HepG2 (cell line): ENCODE measurements at regions not wholly inside any gene's neighbourhood (a gene's known extent, or its start where the extent isn't known, plus 50 kb on each side); places are given as distances from the start of the nearest gene placed in this dataset.

Experiments used
- ATAC-seq: fragments of 200-7000 bp; cut with Tn5 transposase; 3 replicates; pipeline ENCODE4 v1.9.1; 2020; ENCODE audit warnings: mild to moderate bottlenecking, moderate library complexity
- BruUV-seq: library from RNA; stranded (reverse); fragments of 400-500 nt; replicated peaks from 2 replicates; lab custom pipeline; 2021; lab: Mats Ljungman, UMichigan
- CTCF ChIA-PET: fragments of 300-600 bp; formaldehyde crosslinking; extraction: SDS; loops from one replicate; lab custom pipeline; 2021; ENCODE audit warnings: low total read pairs, inconsistent platforms, low intra/inter-chr PET ratio; lab: Yijun Ruan, JAX
- POLR2A ChIA-PET: fragments of 350-600 bp; sonication (Branson Sonifier 250); formaldehyde crosslinking; loops from one replicate; lab custom pipeline; 2020; ENCODE audit warnings: antibody characterized with exemption, inconsistent platforms; lab: Yijun Ruan, JAX
- DNase-seq: peaks from one replicate; pipeline ENCODE4 v3.0.0-alpha.2; 2015; ENCODE audit warnings: low spot score
- FAIRE-seq: peaks from 3 replicates; lab custom pipeline; 2011; peaks lifted over from hg19 to GRCh38; lab: Jason Lieb, UNC
- H2AFZ ChIP-seq: one replicate; pipeline ENCODE4 v1.6.1; 2011; ENCODE audit warnings: low read length, inconsistent platforms
- H3K27ac ChIP-seq: fragments of 300-600 bp; 3 replicates; pipeline ENCODE4 v1.8.0; 2011; ENCODE audit warnings: mixed run types, mild to moderate bottlenecking, mixed read lengths, low read length, inconsistent platforms; ENCODE audit not compliant: insufficient read depth; ENCODE audit errors: extremely low read length
- H3K27me3 ChIP-seq, 2 experiments: fragments of 200-600 bp in 1 of 2; 2 replicates in 1 of 2; 3 replicates in 1 of 2; pipeline versions ENCODE4 v1.6.0 to v1.8.0; 2011; ENCODE audit warnings: low read length in 2 of 2, mild to moderate bottlenecking in 2 of 2, moderate library complexity in 2 of 2, inconsistent platforms in 1 of 2; ENCODE audit not compliant: insufficient read depth in 2 of 2, control insufficient read depth in 1 of 2
- H3K36me3 ChIP-seq, 2 experiments: fragments of 200-600 bp in 1 of 2; replicated peaks in 1 of 2; 2 replicates in 1 of 2; 3 replicates in 1 of 2; pipeline versions ENCODE4 v1.5.1 to v1.8.0; 2011; ENCODE audit warnings: low read length in 2 of 2, inconsistent platforms in 1 of 2; ENCODE audit not compliant: insufficient read depth in 2 of 2, control insufficient read depth in 1 of 2
- H3K4me1 ChIP-seq: 2 replicates; pipeline ENCODE4 v1.5.1; 2012; ENCODE audit warnings: low read length, inconsistent platforms; ENCODE audit not compliant: insufficient read depth
- H3K4me2 ChIP-seq: 2 replicates; pipeline ENCODE4 v1.6.0; 2011; ENCODE audit warnings: low read depth, low read length, inconsistent platforms
- H3K4me3 ChIP-seq, 3 experiments: fragments of 200-600 bp in 1 of 3; sonication (generic), shearing (Covaris generic) in 1 of 3; replicated peaks in 1 of 3; 2 replicates each; pipeline ENCODE4 v1.5.1; 2011 to 2016; ENCODE audit warnings: low read length in 3 of 3, inconsistent platforms in 2 of 3, low read depth in 2 of 3, mild to moderate bottlenecking in 2 of 3, control low read depth in 1 of 3, mixed read lengths in 1 of 3; ENCODE audit not compliant: insufficient read depth in 1 of 3
- H3K79me2 ChIP-seq: one replicate; pipeline ENCODE4 v1.6.1; 2011; ENCODE audit warnings: low read length, inconsistent platforms; ENCODE audit not compliant: insufficient read depth
- H3K9ac ChIP-seq: 2 replicates; pipeline ENCODE4 v1.6.0; 2011; ENCODE audit warnings: mild to moderate bottlenecking, low read depth, low read length, inconsistent platforms; ENCODE audit not compliant: insufficient read depth
- H3K9me3 ChIP-seq: 2 replicates; pipeline ENCODE4 v1.5.1; 2012; ENCODE audit warnings: mild to moderate bottlenecking, low read length
- H4K20me1 ChIP-seq: 2 replicates; pipeline ENCODE4 v1.6.0; 2011; ENCODE audit warnings: inconsistent platforms, mild to moderate bottlenecking, low read length, moderate library complexity; ENCODE audit not compliant: insufficient read depth
- BRCA1 ChIP-seq: sonication (generic); formaldehyde crosslinking; IDR thresholded peaks from 2 replicates; pipeline ENCODE4 v1.4.0; 2020; ENCODE audit warnings: missing genetic modification reagents
- PHF20 ChIP-seq: sonication (generic); formaldehyde crosslinking; IDR thresholded peaks from 2 replicates; pipeline ENCODE4 v1.5.0; 2020; ENCODE audit warnings: mild to moderate bottlenecking, missing genetic modification reagents
- SUZ12 ChIP-seq: fragments of 150-350 bp; IDR thresholded peaks from 2 replicates; pipeline ENCODE4 v1.6.1; 2014; ENCODE audit warnings: low read depth, low read length
- ZNF431 ChIP-seq: sonication (generic); formaldehyde crosslinking; IDR thresholded peaks from 2 replicates; pipeline ENCODE4 v1.9.0; 2022; ENCODE audit warnings: missing genetic modification reagents, low read depth, mild to moderate bottlenecking, borderline replicate concordance
- WGBS: methylation state at CpG from one replicate; pipeline ENCODE4 v1.1.6; 2017; ENCODE audit warnings: low lambda C conversion rate; 5-methylcytosine and 5-hydroxymethylcytosine counted together
- in situ Hi-C: cut with HindIII; loops from 2 replicates; pipeline ENCODE4 v1.10.0; 2017; ENCODE audit warnings: low pct_unique_long_range_greater_than_20kb; ENCODE audit not compliant: extremely low pct_ligation_motif_present
- intact Hi-C: fragments of 100-400 bp; cut with micrococcal nuclease; formaldehyde crosslinking; loops from one replicate; pipeline ENCODE4 v1.10.0; 2022; ENCODE audit not compliant: unreplicated experiment

DNA sequence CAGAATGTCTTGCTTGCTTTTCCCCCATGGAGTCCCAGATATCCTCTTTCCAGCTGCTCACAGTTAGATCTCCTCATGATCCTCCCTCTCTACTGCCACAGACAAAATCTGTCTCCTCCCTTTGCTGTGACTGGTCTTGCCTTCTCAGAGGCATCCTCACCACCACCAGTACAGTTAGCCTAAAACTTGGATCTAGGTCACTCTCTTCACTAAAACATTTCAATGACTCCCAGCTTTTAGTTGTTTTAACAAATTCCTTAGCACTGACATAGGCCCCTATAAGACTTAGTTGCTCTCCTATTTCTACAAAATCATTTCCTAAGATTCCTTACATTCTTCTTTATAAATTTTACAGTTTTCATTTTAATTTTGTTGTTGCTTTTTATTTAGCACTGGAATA is 734.2 kb upstream of the CHAC2 start:
- CTCF ChIA-PET: no interaction called here
- intact Hi-C loops: no loop called here
- Histone ChIP-seq H2AFZ (no peak overlapping the region), H3K27me3 (no peaks in the 10 kb centered on the region), H3K9ac (no peak overlapping the region), H3K4me1 (no peaks in the 10 kb centered on the region), H3K36me3 (no peaks in the 10 kb centered on the region), H3K9me3 (no peaks in the 10 kb centered on the region), H4K20me1 (no peaks in the 10 kb centered on the region), H3K4me3 (no peak overlapping the region), H3K79me2 (no peaks in the 10 kb centered on the region), H3K4me2 (no peak overlapping the region), H3K27ac (no peak overlapping the region)
- ATAC-seq (no peak), DNase-seq (no peak), FAIRE-seq (no peak)
- in situ Hi-C loops: no loop called here
- TF ChIP-seq SUZ12: no peak
- no TSS peak for BruUV-seq
- POLR2A ChIA-PET: no interaction called here

DNA sequence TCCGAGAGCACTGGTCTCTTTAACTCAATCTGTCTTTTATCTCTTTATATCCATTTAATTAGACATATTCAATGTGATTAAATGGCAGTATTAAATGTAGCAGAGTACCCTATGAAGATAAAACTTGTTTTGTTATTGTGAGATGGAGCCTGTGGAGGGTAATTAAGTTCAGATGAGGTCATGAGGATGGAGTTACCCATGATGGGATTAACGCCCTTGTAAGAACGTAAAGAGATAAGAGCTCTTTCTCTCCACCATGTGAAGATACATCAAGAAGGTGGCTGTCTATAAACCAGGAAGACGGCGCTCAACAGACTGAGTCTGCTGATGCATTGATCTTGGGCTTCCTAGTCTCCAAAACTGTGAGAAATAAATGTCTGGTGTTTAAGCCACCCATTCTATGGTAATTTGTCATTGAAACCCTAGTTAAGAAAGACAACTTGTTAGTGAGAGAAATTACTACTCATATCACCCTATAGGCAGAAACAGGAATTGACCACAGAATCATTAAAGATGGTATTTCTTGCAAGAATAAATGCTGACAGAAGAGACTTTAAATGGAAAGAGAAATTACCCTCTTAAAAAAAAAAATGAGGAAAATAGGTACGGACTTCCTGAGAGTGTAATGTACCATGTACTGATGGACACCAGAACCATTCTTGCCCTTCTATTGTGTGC is 738.7 kb upstream of the CHAC2 start:
- no peak overlapping the region for H3K27ac ChIP-seq
- ChIA-PET CTCF (no interaction called here), POLR2A (no interaction called here)
- H4K20me1 ChIP-seq: no peaks in the 10 kb centered on the region
- no TSS peak for BruUV-seq
- no peaks in the 10 kb centered on the region for H3K9me3 ChIP-seq
- H3K79me2 ChIP-seq: no peaks in the 10 kb centered on the region
- H3K27me3 ChIP-seq: no peaks in the 10 kb centered on the region
- H3K4me2 ChIP-seq: no peak overlapping the region
- H3K9ac ChIP-seq: no peak overlapping the region
- no peaks in the 10 kb centered on the region for H3K36me3 ChIP-seq
- H3K4me3 ChIP-seq: no peak overlapping the region
- TF ChIP-seq BRCA1 (CRISPR knock-in tag) (no peak), PHF20 (CRISPR knock-in tag) (no peak), ZNF431 (CRISPR knock-in tag) (no peak)
- no peak overlapping the region for H2AFZ ChIP-seq
- DNase-seq: no peak
- no peak for FAIRE-seq
- no peak for ATAC-seq
- H3K4me1 ChIP-seq: no peaks in the 10 kb centered on the region
- intact Hi-C loops: no loop called here
- in situ Hi-C loops: no loop called here
- 38% methylated on average over 6 of the region's 6 CpGs for WGBS
